HK-2 (cell line): ENCODE measurements at regions not wholly inside any gene's neighbourhood (a gene's known extent, or its start where the extent isn't known, plus 50 kb on each side); places are given as distances from the start of the nearest gene placed in this dataset.

Source experiments
- DNase-seq: peaks from one replicate; pipeline ENCODE4 v3.0.0-alpha.2; 2018; ENCODE audit not compliant: unreplicated experiment

GRCh38 chr5:135218790-135219568 lies 180.1 kb downstream of the MACROH2A1 start:
- DNase-seq: no peak

DNA sequence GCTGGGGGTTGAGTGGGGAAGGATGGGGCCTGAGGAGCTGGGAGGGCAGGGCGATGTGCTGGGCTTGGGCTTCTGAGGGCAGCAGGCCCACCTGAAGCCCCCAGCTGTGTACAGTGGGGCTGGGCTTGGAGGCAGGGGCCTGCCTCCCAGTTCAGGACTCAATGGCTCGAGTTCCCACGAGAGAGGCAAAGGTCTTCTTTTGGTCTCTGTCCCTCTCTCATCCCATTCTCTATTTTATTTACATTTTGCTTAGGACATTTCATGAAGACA lies 180.6 kb downstream of the MACROH2A1 start:
- no peak for DNase-seq

- DNase-seq: no peak
These were observed 181.2 kb downstream of the MACROH2A1 start for GRCh38 chr5:135217669-135218485.

- no peak for DNase-seq
These were observed 182.3 kb downstream of the MACROH2A1 start for GRCh38 chr5:135216471-135217343.

- DNase-seq: no peak
These were observed 181.8 kb upstream of the PITX1 start for GRCh38 chr5:135215617-135216470.

GRCh38 chr5:135214897-135215616 lies 181.0 kb upstream of the PITX1 start:
- DNase-seq: no peak

DNA sequence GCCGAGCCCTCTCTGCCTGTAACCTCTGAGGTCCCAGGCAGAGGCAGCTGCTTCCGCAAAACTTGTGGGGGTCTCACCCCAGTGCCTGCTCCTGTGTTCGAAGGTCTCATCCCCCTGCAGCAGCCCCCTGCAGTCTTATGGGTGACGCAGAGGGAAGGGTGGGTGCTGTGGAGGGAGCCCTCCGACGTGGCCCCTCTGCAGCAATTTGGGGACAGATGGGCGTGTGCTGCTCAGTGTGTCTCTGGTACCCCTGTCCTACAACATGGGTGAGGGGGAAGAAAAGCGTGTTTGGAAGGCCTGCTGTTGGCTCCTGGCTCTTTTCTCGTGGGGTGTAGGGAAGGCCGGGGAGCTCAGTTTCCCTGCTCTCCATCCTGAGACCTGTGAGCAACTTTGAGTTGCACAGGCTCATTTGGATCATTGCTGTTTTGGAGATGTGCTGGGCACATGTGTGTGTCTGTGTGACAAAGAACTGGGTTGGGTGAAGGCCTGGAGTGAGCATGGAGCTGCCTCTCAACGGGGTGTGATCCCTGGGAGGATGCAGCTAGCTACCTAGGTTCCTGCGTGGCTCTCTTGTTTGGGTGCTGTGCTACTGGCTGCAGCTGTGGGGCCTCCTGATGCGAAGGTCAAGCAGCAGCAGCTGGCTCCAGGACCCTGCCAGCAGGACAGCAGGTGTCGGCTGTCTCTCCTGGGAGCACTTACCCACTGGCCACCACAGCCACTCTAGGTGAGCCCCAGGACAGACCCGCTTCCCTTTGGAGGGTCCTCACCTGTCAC lies 179.6 kb upstream of the PITX1 start:
- no peak for DNase-seq

DNA sequence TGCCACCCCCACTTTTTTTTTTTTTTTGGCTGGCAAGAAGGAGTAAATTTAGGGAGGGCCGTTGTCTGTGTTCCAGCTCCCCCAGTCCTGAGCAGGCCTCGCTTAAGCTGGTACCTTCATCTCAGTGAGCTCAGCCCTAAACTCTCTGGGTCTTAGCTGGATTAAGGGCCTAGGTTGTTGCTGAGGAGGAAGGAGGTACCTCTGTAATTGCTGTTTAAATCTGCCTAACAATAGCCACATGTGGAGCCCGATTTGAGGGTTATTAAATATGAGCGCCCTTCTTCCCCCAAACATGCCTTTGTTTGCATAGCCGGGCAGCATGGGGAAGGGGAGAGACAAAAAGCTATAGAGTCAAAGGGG lies 179.0 kb upstream of the PITX1 start:
- DNase-seq: no peak

- DNase-seq: no peak
These were observed 178.5 kb upstream of the PITX1 start for GRCh38 chr5:135212361-135213026.

DNA sequence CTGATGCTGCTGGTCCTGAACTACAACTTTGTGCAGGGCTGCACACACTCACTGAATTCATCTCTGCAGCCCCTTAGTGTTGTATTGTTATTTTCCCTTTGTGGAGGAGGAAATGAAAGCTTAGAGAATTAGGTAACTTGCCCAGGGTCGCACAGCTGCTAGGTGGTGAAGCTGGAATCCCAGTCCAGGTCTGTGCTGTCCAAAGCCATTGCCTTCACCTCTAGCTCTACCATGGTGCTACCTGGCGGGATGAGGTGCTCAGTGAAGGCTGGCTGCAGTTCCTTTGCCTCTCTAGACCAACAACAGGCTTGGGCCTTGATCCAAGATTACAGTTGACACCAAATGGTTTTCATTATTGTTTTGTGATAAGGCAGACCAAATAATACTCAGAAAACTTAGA lies 177.8 kb upstream of the PITX1 start:
- DNase-seq: no peak

GRCh38 chr5:135211083-135211790 lies 177.2 kb upstream of the PITX1 start:
- no peak for DNase-seq

DNA sequence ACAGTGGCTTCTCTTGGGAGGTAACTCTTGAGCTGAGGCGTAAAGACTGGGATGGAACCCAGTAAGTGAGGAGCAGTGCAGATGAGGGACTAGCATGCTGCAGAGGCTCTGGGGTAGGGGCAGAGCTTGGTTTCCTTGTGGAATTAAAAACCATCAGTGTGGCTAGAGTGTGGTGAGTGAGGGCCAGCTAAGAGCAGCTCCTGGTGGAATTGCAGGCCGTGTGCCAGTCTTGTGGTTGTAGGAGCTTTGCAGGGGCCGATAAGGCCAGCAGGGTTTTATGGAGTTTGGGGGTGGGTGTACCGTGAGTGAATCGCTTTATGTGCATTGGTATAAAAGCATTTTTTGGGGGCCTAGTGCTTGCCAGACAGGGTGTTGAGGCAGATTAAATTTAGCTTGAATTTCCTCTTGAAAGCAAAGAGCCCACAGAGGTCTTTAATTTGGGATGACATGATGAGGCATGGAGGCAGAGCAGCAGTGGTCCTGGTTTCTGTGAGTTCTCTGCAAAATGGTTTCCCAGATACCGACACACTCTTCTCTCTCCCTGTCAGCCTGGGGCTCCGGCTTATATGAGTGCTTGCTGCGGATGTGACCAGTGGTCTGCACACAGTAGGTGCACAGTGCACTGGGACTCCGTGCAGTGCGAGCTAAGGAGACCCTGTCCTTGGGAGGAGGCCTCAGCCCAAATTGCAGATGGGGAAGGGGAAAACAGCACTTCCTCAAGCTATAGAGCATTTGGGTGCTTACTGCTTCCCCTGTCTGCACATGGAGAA lies 176.4 kb upstream of the PITX1 start:
- DNase-seq: no peak

GRCh38 chr5:135208903-135209721 lies 175.1 kb upstream of the PITX1 start:
- DNase-seq: peak; percentile 57

DNA sequence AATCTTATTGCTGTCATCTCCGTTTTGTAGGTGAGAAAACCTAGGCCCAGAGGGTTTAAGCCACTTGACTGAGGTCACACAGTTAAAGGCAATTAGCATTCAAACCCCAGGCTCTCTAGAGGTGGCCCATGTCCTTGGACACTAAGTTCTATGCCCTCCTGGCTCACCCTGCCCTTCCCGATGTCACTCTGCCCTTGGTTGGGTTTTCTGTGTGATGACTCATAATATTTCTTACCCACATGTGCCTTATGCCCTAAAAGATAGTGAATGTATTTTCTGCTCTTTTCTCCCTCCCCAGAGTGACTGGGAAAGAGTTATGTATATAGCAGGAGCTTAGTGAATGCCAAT lies 174.5 kb upstream of the PITX1 start:
- DNase-seq: no peak

GRCh38 chr5:135207866-135208265 lies 173.8 kb upstream of the PITX1 start:
- no peak for DNase-seq

DNA sequence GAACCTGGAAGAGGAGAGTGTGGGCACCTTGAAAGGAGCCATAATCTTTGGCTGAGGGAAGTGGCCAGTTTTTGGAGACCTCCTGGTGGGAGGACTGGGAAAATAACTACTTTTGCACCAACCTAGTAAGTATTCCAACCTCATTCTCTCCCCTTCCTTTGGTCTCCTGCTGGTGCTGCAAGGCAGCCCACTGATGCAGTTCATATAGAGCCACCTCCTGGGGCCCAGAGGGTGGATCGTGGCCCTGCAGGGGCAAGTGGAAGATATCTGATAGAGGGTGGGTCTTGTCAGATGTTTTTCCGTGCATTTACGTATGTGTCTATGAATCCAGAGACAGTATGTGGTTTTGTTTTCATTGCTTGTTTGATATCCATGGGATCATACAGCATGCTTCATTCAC lies 172.8 kb upstream of the PITX1 start:
- no peak for DNase-seq

- no peak for DNase-seq
These were observed 171.8 kb upstream of the PITX1 start for GRCh38 chr5:135205632-135206349.
